LNCAP (cell line): ENCODE measurements at regions not wholly inside any gene's neighbourhood (a gene's known extent, or its start where the extent isn't known, plus 50 kb on each side); places are given as distances from the start of the nearest gene placed in this dataset.

Experiments
- CTCF ChIP-seq: fragments of 450-650 bp; IDR thresholded peaks from 2 replicates; pipeline ENCODE4 v1.5.1; 2017; ENCODE audit warnings: mild to moderate bottlenecking

- no peak for TF ChIP-seq CTCF
Measured at GRCh38 chr15:93413745-93414144, 324.7 kb upstream of the RGMA start.

GRCh38 chr15:93399121-93399520 lies 310.1 kb upstream of the RGMA start:
- no peak for TF ChIP-seq CTCF

- TF ChIP-seq CTCF: no peak
Measured at GRCh38 chr15:93389211-93389610, 300.2 kb upstream of the RGMA start.

- TF ChIP-seq CTCF: no peak
Measured at GRCh38 chr15:93384886-93385285, 295.9 kb upstream of the RGMA start.

- TF ChIP-seq CTCF: no peak
Measured at GRCh38 chr15:93382200-93382820, 293.3 kb upstream of the RGMA start.

- TF ChIP-seq CTCF: no peak
Measured at GRCh38 chr15:93378558-93378957, 289.5 kb upstream of the RGMA start.

- no peak for TF ChIP-seq CTCF
Measured at GRCh38 chr15:93372865-93373223, 283.8 kb upstream of the RGMA start.
